A673 (cell line): ENCODE measurements at regions not wholly inside any gene's neighbourhood (a gene's known extent, or its start where the extent isn't known, plus 50 kb on each side); places are given as distances from the start of the nearest gene placed in this dataset.
A peak's percentile ranks its signal among the peaks of the same experiment; 100 is the strongest.

ENCODE experiments used
- BruUV-seq: library from RNA; stranded (reverse); fragments of 400-500 nt; replicated peaks from 2 replicates; lab custom pipeline; 2021; lab: Mats Ljungman, UMichigan
- CTCF ChIA-PET: fragments of 300-600 bp; sonication (Branson Sonifier 250); formaldehyde crosslinking; loops from one replicate; lab custom pipeline; 2022; ENCODE audit warnings: antibody characterized with exemption; lab: Charles Lee
- POLR2A ChIA-PET: fragments of 300-600 bp; sonication (Branson Sonifier 250); formaldehyde crosslinking; loops from one replicate; lab custom pipeline; 2022; ENCODE audit warnings: antibody characterized with exemption; ENCODE audit not compliant: low non-redundant PET; lab: Charles Lee
- DNase-seq: peaks from one replicate; pipeline ENCODE4 v3.0.0-alpha.2; 2015; ENCODE audit warnings: low spot score
- H3K27ac ChIP-seq: fragments of 200-600 bp; sonication (generic); 2 replicates; pipeline ENCODE4 v1.5.1; 2016; ENCODE audit warnings: mixed run types, low read depth, mild to moderate bottlenecking, mixed read lengths, antibody characterized with exemption, low read length; ENCODE audit not compliant: poor library complexity, severe bottlenecking
- H3K27me3 ChIP-seq: fragments of 200-600 bp; sonication (generic); replicated peaks from 2 replicates; pipeline ENCODE4 v1.6.1; 2017; ENCODE audit warnings: mixed run types, low read depth, mild to moderate bottlenecking, mixed read lengths, antibody characterized with exemption, low read length; ENCODE audit not compliant: insufficient read depth, poor library complexity
- H3K36me3 ChIP-seq: fragments of 200-600 bp; sonication (generic); 2 replicates; pipeline ENCODE4 v1.6.1; 2016; ENCODE audit warnings: mixed run types, mild to moderate bottlenecking, mixed read lengths, antibody characterized with exemption, low read length; ENCODE audit not compliant: insufficient read depth, poor library complexity, severe bottlenecking
- H3K4me1 ChIP-seq: fragments of 200-600 bp; sonication (generic); 2 replicates; pipeline ENCODE4 v1.6.1; 2017; ENCODE audit warnings: mixed run types, mild to moderate bottlenecking, mixed read lengths, antibody characterized with exemption, low read length; ENCODE audit not compliant: insufficient read depth, poor library complexity, severe bottlenecking
- H3K4me3 ChIP-seq: fragments of 200-600 bp; sonication (generic); 2 replicates; pipeline ENCODE4 v1.5.1; 2016; ENCODE audit warnings: low read depth, mixed run types, mild to moderate bottlenecking, mixed read lengths, low read length; ENCODE audit not compliant: poor library complexity, severe bottlenecking
- H3K9me3 ChIP-seq: fragments of 200-600 bp; sonication (generic); 2 replicates; pipeline ENCODE4 v1.6.1; 2016; ENCODE audit warnings: mixed run types, low read depth, mild to moderate bottlenecking, mixed read lengths, antibody characterized with exemption, low read length; ENCODE audit not compliant: poor library complexity, severe bottlenecking
- EZH2 ChIP-seq: fragments of 200-600 bp; sonication (generic); IDR thresholded peaks from 2 replicates; pipeline ENCODE4 v1.6.1; 2017; ENCODE audit warnings: borderline replicate concordance, low read depth, mild to moderate bottlenecking, mixed read lengths, antibody characterized with exemption, low read length; ENCODE audit not compliant: poor library complexity, severe bottlenecking
- intact Hi-C: fragments of 100-400 bp; cut with micrococcal nuclease; formaldehyde crosslinking; loops from one replicate; pipeline ENCODE4 v1.10.0; 2022; ENCODE audit not compliant: unreplicated experiment
- TF ChIP-seq, protein P1 (sequence below): fragments of 300-800, 200-600 bp; sonication (generic); conservative IDR thresholded peaks from 2 replicates; pipeline ENCODE4 v1.5.1; 2017; ENCODE audit warnings: low read depth, mild to moderate bottlenecking, antibody characterized with exemption, low read length, moderate library complexity, mixed read lengths

DNA sequence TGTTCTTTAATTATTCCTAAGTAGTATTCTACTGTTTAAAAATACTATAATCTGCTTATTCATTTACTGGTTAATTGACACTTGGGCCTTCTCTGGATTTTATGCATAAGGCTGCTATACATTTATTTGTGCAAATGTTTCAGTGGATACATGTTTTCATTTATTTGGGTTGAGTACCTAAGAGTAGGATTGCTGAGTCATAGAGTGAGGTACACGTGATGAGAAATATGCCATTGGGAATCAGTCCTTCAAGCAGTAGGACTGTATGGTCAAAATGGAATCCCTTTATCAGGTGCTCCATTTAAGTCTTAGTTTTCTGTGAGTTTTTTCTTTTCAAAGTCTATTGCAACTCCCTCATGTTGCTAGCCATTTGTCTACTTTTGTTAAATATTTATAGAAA lies 275.2 kb upstream of the SORL1-AS1 start:
- BruUV-seq = no TSS peak
- Histone ChIP-seq H3K9me3 (peaks cover 6% of the 10 kb centered on the region), H3K27me3 (no peaks in the 10 kb centered on the region), H3K36me3 (no peaks in the 10 kb centered on the region), H3K4me1 (peaks cover 13% of the 10 kb centered on the region), H3K4me3 (no peak overlapping the region), H3K27ac (no peak overlapping the region)
- TF ChIP-seq, protein P1, sequence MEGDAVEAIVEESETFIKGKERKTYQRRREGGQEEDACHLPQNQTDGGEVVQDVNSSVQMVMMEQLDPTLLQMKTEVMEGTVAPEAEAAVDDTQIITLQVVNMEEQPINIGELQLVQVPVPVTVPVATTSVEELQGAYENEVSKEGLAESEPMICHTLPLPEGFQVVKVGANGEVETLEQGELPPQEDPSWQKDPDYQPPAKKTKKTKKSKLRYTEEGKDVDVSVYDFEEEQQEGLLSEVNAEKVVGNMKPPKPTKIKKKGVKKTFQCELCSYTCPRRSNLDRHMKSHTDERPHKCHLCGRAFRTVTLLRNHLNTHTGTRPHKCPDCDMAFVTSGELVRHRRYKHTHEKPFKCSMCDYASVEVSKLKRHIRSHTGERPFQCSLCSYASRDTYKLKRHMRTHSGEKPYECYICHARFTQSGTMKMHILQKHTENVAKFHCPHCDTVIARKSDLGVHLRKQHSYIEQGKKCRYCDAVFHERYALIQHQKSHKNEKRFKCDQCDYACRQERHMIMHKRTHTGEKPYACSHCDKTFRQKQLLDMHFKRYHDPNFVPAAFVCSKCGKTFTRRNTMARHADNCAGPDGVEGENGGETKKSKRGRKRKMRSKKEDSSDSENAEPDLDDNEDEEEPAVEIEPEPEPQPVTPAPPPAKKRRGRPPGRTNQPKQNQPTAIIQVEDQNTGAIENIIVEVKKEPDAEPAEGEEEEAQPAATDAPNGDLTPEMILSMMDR = no peak
- no peak for TF ChIP-seq EZH2
- no peak for DNase-seq
- ChIA-PET POLR2A (no interaction called here), CTCF (no interaction called here)
- intact Hi-C loops = no loop called here

DNA sequence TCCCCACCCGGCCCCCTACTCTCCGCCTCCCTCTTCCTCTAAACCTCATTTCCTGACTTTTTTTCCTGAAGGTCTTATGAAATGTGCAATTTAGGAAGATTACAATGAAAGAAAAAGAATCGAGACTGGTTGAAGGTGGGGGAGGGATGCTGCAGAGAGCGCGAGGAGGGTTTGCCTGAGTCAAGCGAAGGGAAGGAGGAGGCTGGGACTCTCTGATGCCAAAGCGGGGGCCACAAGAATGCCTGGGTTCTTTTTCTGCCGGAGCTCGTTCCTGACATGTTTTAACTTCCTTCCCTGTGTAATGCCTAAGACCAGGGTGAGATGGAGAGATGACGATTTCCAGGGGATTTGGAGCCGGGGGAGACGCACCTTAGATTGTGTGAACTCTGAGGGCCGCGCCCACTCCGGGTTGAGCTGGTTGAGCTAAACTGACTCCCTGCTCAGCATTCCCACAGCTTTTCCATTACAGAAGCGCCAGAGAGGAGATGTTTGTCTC lies 270.5 kb upstream of the SORL1-AS1 start:
- no TSS peak for BruUV-seq
- peaks cover 24% of the 10 kb centered on the region for H3K4me1 ChIP-seq
- no peak for DNase-seq
- H3K9me3 ChIP-seq = no peaks in the 10 kb centered on the region
- ChIA-PET POLR2A (interaction anchor here (0.6 to 0.7 kb wide), 2 partner anchors 22 to 143 kb away, joined by 3 read pairs; no protein-coding TSS in a partner anchor), CTCF (interaction anchor here (0.5 kb wide), 1 partner anchor 378 kb away, joined by 3 read pairs; no protein-coding TSS in a partner anchor)
- intact Hi-C loops = no loop called here
- peak overlapping the region; percentile 36 for H3K4me3 ChIP-seq
- TF ChIP-seq EZH2 = no peak
- TF ChIP-seq, protein P1 = no peak
- no peaks in the 10 kb centered on the region for H3K27me3 ChIP-seq
- H3K27ac ChIP-seq = peak overlapping the region; percentile 77
- H3K36me3 ChIP-seq = no peaks in the 10 kb centered on the region

DNA sequence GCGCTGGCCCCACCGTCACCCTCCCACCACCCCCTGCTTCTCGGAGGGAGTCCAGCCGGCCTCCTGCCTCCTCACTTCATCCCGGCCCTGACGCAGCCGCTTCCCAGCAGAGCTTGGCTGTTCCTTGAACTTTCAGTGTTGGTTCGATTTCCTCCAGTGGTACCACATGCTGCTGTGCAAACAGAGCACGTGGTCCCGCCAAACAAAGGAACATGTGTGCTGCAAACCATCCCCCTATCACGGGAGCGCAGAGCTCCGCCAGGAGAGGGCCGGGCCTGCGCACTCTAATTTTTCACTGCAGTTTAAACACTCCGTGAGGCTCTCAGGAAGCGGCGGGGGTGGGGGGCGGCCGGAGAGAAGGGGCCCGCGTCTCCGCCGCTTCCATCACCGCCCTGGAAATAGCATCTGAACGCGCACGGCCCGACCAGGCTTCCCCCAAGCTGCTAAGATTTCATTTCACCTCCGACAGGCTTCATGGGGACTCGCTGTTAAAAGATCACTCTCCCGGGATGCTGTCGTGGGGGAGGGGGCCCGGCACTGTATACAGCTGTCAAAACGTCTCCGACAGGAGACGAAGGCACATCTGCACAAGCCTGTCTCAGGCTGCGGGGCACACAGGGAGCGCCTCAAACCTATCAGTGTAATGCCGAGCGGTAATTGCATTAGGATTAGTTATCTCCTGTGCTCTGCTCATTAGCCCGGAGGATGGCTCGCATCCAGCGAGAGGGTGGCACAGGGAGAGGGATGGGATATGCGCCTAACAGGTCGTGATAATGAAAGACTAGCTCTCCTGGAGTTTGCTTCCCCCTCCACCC lies 269.9 kb upstream of the SORL1-AS1 start:
- Histone ChIP-seq H3K36me3 (no peaks in the 10 kb centered on the region), H3K27me3 (no peaks in the 10 kb centered on the region), H3K4me1 (peaks cover 24% of the 10 kb centered on the region), H3K27ac (peak overlapping the region; percentile 77), H3K9me3 (no peaks in the 10 kb centered on the region), H3K4me3 (peak overlapping the region; percentile 36)
- CTCF ChIA-PET = interaction anchor here (0.5 to 1.4 kb wide), 3 partner anchors 377 to 586 kb away, joined by 3 to 6 read pairs (median 5); no protein-coding TSS in a partner anchor
- TF ChIP-seq EZH2 = no peak
- TF ChIP-seq, protein P1 = no peak
- POLR2A ChIA-PET = interaction anchor here (0.6 to 0.9 kb wide), 3 partner anchors 26 to 144 kb away, joined by 3 to 5 read pairs (median 3); no protein-coding TSS in a partner anchor
- no TSS peak for BruUV-seq
- intact Hi-C loops = no loop called here
- peak; percentile 95 for DNase-seq
